K562 (cell line): ENCODE measurements at regions not wholly inside any gene's neighbourhood (a gene's known extent, or its start where the extent isn't known, plus 50 kb on each side); places are given as distances from the start of the nearest gene placed in this dataset.

Source experiments
- ATAC-seq: fragments of 200-7000 bp; cut with Tn5 transposase; 3 replicates; pipeline ENCODE4 v1.9.1; 2020; ENCODE audit warnings: moderate library complexity
- BruUV-seq: library from RNA; stranded (reverse); fragments of 400-500 nt; replicated peaks from 2 replicates; lab custom pipeline; 2021; lab: Mats Ljungman, UMichigan
- CTCF ChIA-PET: fragments of 300-600 bp; formaldehyde crosslinking; extraction: SDS; loops from one replicate; lab custom pipeline; 2021; ENCODE audit warnings: low intra/inter-chr PET ratio; lab: Yijun Ruan, JAX
- POLR2A ChIA-PET: fragments of 300-600, 350-650 bp; sonication (Branson Sonifier 250); formaldehyde crosslinking; extraction: SDS; loops from one replicate; lab custom pipeline; 2021; ENCODE audit warnings: antibody characterized with exemption, inconsistent platforms; lab: Yijun Ruan, JAX
- DNase-seq, 4 experiments: peaks; one replicate each; pipeline versions ENCODE4 v3.0.0 to v3.0.0-alpha.2; 2011 to 2018; ENCODE audit warnings: low spot score in 3 of 4, mixed read lengths in 3 of 4; ENCODE audit errors: extremely low read depth in 1 of 4
- FAIRE-seq: peaks from 2 replicates; lab custom pipeline; 2011; peaks lifted over from hg19 to GRCh38; lab: Jason Lieb, UNC
- H2AFZ ChIP-seq: 2 replicates; pipeline ENCODE4 v1.6.0; 2011; ENCODE audit warnings: low read depth, low read length, control low read depth, inconsistent platforms
- H3K27ac ChIP-seq: fragments of 200-600 bp; 3 replicates; pipeline ENCODE4 v1.8.0; 2011; ENCODE audit warnings: low read depth, mild to moderate bottlenecking, control low read depth, inconsistent platforms, low read length, moderate library complexity, mixed read lengths; ENCODE audit errors: extremely low read depth
- H3K27me3 ChIP-seq, 2 experiments: fragments of 300-600 bp in 1 of 2; 2 replicates in 1 of 2; 3 replicates in 1 of 2; pipeline versions ENCODE4 v1.6.0 to v1.8.0; 2011; ENCODE audit warnings: inconsistent platforms in 2 of 2, low read length in 2 of 2, mild to moderate bottlenecking in 1 of 2, mixed read lengths in 1 of 2, moderate library complexity in 1 of 2; ENCODE audit not compliant: control insufficient read depth in 2 of 2, insufficient read depth in 2 of 2
- H3K36me3 ChIP-seq: fragments of 300-600 bp; 3 replicates; pipeline ENCODE4 v1.8.0; 2011; ENCODE audit warnings: mild to moderate bottlenecking, low read length, inconsistent platforms; ENCODE audit not compliant: control insufficient read depth, insufficient read depth
- H3K4me1 ChIP-seq, 2 experiments: fragments of 200-600 bp in 1 of 2; replicated peaks in 1 of 2; 2 replicates in 1 of 2; 3 replicates in 1 of 2; pipeline versions ENCODE4 v1.5.1 to v1.8.0; 2011; ENCODE audit warnings: inconsistent platforms in 2 of 2, low read length in 2 of 2, mild to moderate bottlenecking in 1 of 2, mixed read lengths in 1 of 2, moderate library complexity in 1 of 2; ENCODE audit not compliant: control insufficient read depth in 2 of 2, insufficient read depth in 2 of 2
- H3K4me2 ChIP-seq: 2 replicates; pipeline ENCODE4 v1.6.1; 2011; ENCODE audit warnings: low read length, control low read depth, inconsistent platforms, mixed read lengths; ENCODE audit not compliant: insufficient read depth
- H3K4me3 ChIP-seq: fragments of 200-600 bp; sonication (generic), shearing (Covaris generic); 2 replicates; pipeline ENCODE4 v1.5.1; 2016; ENCODE audit warnings: control low read depth, inconsistent platforms
- H3K79me2 ChIP-seq: fragments of 200-600 bp; 3 replicates; pipeline ENCODE4 v1.8.0; 2011; ENCODE audit warnings: low read length, inconsistent platforms; ENCODE audit not compliant: control insufficient read depth, insufficient read depth
- H3K9ac ChIP-seq, 2 experiments: 2 replicates each; pipeline versions ENCODE4 v1.6.0 to v1.6.1; 2011; ENCODE audit warnings: low read depth in 2 of 2, low read length in 2 of 2, control low read depth in 1 of 2, inconsistent platforms in 1 of 2, mild to moderate bottlenecking in 1 of 2, mixed read lengths in 1 of 2; ENCODE audit not compliant: insufficient read depth in 1 of 2
- H3K9me1 ChIP-seq: one replicate; pipeline ENCODE4 v1.6.0; 2011; ENCODE audit warnings: inconsistent platforms, mild to moderate bottlenecking, low read length, moderate library complexity; ENCODE audit not compliant: control insufficient read depth, insufficient read depth
- H3K9me3 ChIP-seq: replicated peaks from 2 replicates; pipeline ENCODE4 v1.5.1; 2011; ENCODE audit warnings: low read depth, low read length, inconsistent platforms; ENCODE audit not compliant: control insufficient read depth, insufficient read depth
- H4K20me1 ChIP-seq: replicated peaks from 2 replicates; pipeline ENCODE4 v1.6.1; 2011; ENCODE audit warnings: low read length, inconsistent platforms, mixed read lengths; ENCODE audit not compliant: control insufficient read depth, insufficient read depth
- MCM7 ChIP-seq, 2 experiments: fragments of 450-650 bp; IDR thresholded peaks; 2 replicates each; pipeline ENCODE4 v1.6.1; 2016 to 2018
- SPI1 ChIP-seq: IDR thresholded peaks from 2 replicates; pipeline ENCODE4 v1.6.1; 2011; ENCODE audit warnings: low read depth, low read length, control low read depth, borderline replicate concordance
- ZBTB1 ChIP-seq: sonication (generic); formaldehyde crosslinking; IDR thresholded peaks from 2 replicates; pipeline ENCODE4 v1.8.1; 2023; ENCODE audit warnings: missing genetic modification reagents, low read depth, mild to moderate bottlenecking, borderline replicate concordance
- ZNF311 ChIP-seq: fragments of 250-450 bp; sonication (Bioruptor Pico); IDR thresholded peaks from 2 replicates; pipeline ENCODE4 v1.4.0; 2020; ENCODE audit warnings: mild to moderate bottlenecking, moderate library complexity
- WGBS: fragments of 100-300 bp; shearing (Covaris generic); methylation state at CpG from one replicate; pipeline ENCODE4 v1.1.6; 2016; ENCODE audit warnings: low coverage, mixed read lengths; ENCODE audit not compliant: insufficient coverage; ENCODE audit errors: missing lambda C conversion rate; 5-methylcytosine and 5-hydroxymethylcytosine counted together
- in situ Hi-C: fragments of 300-500 bp; cut with MboI; formaldehyde crosslinking; loops from 4 replicates; pipeline ENCODE4 v1.15.0; 2018; ENCODE audit warnings: inconsistent platforms, mixed read lengths
- intact Hi-C: fragments of 100-400 bp; cut with micrococcal nuclease; formaldehyde crosslinking; loops from 2 replicates; pipeline ENCODE4 v1.14.2; 2022
- TF ChIP-seq, protein P1 (sequence below): fragments of 250-450 bp; sonication (Bioruptor Pico); IDR thresholded peaks from 2 replicates; pipeline ENCODE4 v1.5.0; 2021; ENCODE audit warnings: mild to moderate bottlenecking, borderline replicate concordance
- TF ChIP-seq, protein P2 (sequence below): IDR thresholded peaks from 3 replicates; pipeline ENCODE4 v1.6.1; 2011; ENCODE audit warnings: borderline replicate concordance, mild to moderate bottlenecking, moderate library complexity; ENCODE audit not compliant: insufficient read length; ENCODE audit errors: extremely low read depth

GRCh38 chrX:148080593-148080992, 99.5 kb downstream of the FMR1NB start:
- H3K9ac ChIP-seq = no peak overlapping the region
- POLR2A ChIA-PET = no interaction called here

More at GRCh38 chrX:148080593-148080992, 99.5 kb downstream of the FMR1NB start:
- H3K9me1 ChIP-seq = no peaks in the 10 kb centered on the region
- no peaks in the 10 kb centered on the region for H3K4me1 ChIP-seq
- H3K79me2 ChIP-seq = no peaks in the 10 kb centered on the region
- intact Hi-C loops = no loop called here
- no peak overlapping the region for H3K4me3 ChIP-seq
- TF ChIP-seq MCM7 (IDR thresholded peaks at IDR 0.05) (no peak), SPI1 (no peak), ZNF311 (no peak), ZBTB1 (no peak)
- TF ChIP-seq, protein P1, sequence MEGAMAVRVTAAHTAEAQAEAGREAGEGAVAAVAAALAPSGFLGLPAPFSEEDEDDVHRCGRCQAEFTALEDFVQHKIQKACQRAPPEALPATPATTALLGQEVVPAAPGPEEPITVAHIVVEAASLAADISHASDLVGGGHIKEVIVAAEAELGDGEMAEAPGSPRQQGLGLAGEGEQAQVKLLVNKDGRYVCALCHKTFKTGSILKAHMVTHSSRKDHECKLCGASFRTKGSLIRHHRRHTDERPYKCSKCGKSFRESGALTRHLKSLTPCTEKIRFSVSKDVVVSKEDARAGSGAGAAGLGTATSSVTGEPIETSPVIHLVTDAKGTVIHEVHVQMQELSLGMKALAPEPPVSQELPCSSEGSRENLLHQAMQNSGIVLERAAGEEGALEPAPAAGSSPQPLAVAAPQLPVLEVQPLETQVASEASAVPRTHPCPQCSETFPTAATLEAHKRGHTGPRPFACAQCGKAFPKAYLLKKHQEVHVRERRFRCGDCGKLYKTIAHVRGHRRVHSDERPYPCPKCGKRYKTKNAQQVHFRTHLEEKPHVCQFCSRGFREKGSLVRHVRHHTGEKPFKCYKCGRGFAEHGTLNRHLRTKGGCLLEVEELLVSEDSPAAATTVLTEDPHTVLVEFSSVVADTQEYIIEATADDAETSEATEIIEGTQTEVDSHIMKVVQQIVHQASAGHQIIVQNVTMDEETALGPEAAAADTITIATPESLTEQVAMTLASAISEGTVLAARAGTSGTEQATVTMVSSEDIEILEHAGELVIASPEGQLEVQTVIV (CRISPR knock-in tag) = no peak
- TF ChIP-seq, protein P2, sequence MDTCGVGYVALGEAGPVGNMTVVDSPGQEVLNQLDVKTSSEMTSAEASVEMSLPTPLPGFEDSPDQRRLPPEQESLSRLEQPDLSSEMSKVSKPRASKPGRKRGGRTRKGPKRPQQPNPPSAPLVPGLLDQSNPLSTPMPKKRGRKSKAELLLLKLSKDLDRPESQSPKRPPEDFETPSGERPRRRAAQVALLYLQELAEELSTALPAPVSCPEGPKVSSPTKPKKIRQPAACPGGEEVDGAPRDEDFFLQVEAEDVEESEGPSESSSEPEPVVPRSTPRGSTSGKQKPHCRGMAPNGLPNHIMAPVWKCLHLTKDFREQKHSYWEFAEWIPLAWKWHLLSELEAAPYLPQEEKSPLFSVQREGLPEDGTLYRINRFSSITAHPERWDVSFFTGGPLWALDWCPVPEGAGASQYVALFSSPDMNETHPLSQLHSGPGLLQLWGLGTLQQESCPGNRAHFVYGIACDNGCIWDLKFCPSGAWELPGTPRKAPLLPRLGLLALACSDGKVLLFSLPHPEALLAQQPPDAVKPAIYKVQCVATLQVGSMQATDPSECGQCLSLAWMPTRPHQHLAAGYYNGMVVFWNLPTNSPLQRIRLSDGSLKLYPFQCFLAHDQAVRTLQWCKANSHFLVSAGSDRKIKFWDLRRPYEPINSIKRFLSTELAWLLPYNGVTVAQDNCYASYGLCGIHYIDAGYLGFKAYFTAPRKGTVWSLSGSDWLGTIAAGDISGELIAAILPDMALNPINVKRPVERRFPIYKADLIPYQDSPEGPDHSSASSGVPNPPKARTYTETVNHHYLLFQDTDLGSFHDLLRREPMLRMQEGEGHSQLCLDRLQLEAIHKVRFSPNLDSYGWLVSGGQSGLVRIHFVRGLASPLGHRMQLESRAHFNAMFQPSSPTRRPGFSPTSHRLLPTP = no peak
- no peak overlapping the region for H3K27ac ChIP-seq
- in situ Hi-C loops = no loop called here
- CTCF ChIA-PET = no interaction called here
- H3K9me3 ChIP-seq = no peaks in the 10 kb centered on the region
- H3K36me3 ChIP-seq = no peaks in the 10 kb centered on the region
- H3K4me2 ChIP-seq = no peak overlapping the region
- no TSS peak for BruUV-seq
- ATAC-seq (no peak), FAIRE-seq (no peak), DNase-seq (no peak)
- H4K20me1 ChIP-seq = no peaks in the 10 kb centered on the region
- WGBS = 0% methylated on average over 2 of the region's 2 CpGs
- no peaks in the 10 kb centered on the region for H3K27me3 ChIP-seq
- no peak overlapping the region for H2AFZ ChIP-seq
